Vagina (tissue), 2 donors: ENCODE measurements at regions not wholly inside any gene's neighbourhood (a gene's known extent, or its start where the extent isn't known, plus 50 kb on each side); places are given as distances from the start of the nearest gene placed in this dataset.

Experiments used
- POLR2A ChIP-seq, 2 donors: fragments of 450-650 bp; IDR thresholded peaks; one replicate each; pipeline ENCODE4 v1.6.1; 2017; ENCODE audit warnings: antibody characterized with exemption in 2 of 2, mild to moderate bottlenecking in 2 of 2, moderate library complexity in 2 of 2
- POLR2AphosphoS5 ChIP-seq, 2 donors: sonication (generic); formaldehyde crosslinking; IDR thresholded peaks; one replicate each; pipeline ENCODE4 v1.9.0; 2017; ENCODE audit warnings: antibody characterized with exemption in 2 of 2, mild to moderate bottlenecking in 2 of 2, low read depth in 1 of 2; ENCODE audit not compliant: insufficient read depth in 1 of 2
- TF ChIP-seq, protein P1 (sequence below), 3 experiments: fragments of 450-650 bp in 2 of 3; fragments of 200-600 bp in 1 of 3; sonication (generic) in 1 of 3; IDR thresholded peaks; one replicate each; pipeline ENCODE4 v1.5.1; 2017 to 2019; ENCODE audit warnings: antibody characterized with exemption in 3 of 3, mild to moderate bottlenecking in 2 of 3, moderate library complexity in 2 of 3

DNA sequence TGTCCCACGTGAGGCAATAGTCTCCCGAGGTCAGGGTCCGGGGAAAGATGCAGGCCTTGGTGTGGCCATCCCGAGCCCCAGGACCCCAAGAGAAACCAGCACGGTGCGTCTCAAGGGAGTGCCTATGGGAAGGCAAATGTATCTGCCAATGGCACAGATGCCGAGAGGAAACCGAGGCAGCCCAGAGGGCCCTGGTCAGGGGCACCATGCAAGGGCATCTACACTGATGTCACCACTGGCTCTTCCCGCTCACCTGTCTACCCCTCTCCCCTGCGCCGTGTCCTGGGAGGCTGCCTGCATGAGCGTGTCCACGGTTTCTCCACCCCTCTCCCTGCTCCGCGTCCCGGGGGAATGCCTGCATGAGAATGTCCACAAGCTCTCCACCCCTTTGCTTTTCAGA lies 1318.8 kb downstream of the TBC1D22A start:
- TF ChIP-seq, protein P1, sequence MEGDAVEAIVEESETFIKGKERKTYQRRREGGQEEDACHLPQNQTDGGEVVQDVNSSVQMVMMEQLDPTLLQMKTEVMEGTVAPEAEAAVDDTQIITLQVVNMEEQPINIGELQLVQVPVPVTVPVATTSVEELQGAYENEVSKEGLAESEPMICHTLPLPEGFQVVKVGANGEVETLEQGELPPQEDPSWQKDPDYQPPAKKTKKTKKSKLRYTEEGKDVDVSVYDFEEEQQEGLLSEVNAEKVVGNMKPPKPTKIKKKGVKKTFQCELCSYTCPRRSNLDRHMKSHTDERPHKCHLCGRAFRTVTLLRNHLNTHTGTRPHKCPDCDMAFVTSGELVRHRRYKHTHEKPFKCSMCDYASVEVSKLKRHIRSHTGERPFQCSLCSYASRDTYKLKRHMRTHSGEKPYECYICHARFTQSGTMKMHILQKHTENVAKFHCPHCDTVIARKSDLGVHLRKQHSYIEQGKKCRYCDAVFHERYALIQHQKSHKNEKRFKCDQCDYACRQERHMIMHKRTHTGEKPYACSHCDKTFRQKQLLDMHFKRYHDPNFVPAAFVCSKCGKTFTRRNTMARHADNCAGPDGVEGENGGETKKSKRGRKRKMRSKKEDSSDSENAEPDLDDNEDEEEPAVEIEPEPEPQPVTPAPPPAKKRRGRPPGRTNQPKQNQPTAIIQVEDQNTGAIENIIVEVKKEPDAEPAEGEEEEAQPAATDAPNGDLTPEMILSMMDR (IDR thresholded peaks at IDR 0.05), result no peak
- TF ChIP-seq POLR2A (IDR thresholded peaks at IDR 0.05), result no peak
- TF ChIP-seq POLR2AphosphoS5 (IDR thresholded peaks at IDR 0.05; ENCODE audit: insufficient read depth in 1 of 2, low read depth in 1 of 2), result no peak
